ENCODE measurements at regions not wholly inside any gene's neighbourhood (a gene's known extent, or its start where the extent isn't known, plus 50 kb on each side); places are given as distances from the start of the nearest gene placed in this dataset.

- FAIRE-seq (no peak), DNase-seq (ENCODE audit: low read depth, low spot score) (no peak)
- no peaks in the 10 kb centered on the region for H3K9me1 ChIP-seq (ENCODE audit: control insufficient read depth, extremely low read depth, insufficient read depth, low read length)
- H3K4me2 ChIP-seq (ENCODE audit: control insufficient read depth, extremely low read depth, insufficient read depth, low read depth, low read length) = no peak overlapping the region
- H4K20me1 ChIP-seq (ENCODE audit: control insufficient read depth, extremely low read depth, insufficient read depth, low read length) = no peaks in the 10 kb centered on the region
- dilution Hi-C loops (cut with MboI; ENCODE audit: extremely low pct_ligation_motif_present, low sequenced_read_pairs) = no loop called here
- no peak overlapping the region for H3K4me3 ChIP-seq (ENCODE audit: control insufficient read depth in 2 of 3, extremely low read depth in 1 of 3, insufficient read depth in 2 of 3, low read depth in 1 of 3, low read length in 3 of 3)
- H2AFZ ChIP-seq (ENCODE audit: control insufficient read depth, low read length) = no peak overlapping the region
- no peak overlapping the region for H3K27ac ChIP-seq (ENCODE audit: control insufficient read depth, insufficient read depth, low read length)
- no peaks in the 10 kb centered on the region for H3K79me2 ChIP-seq (ENCODE audit: control insufficient read depth, insufficient read depth, low read length)
- TF ChIP-seq EZH2 (IDR thresholded peaks at IDR 0.05; ENCODE audit: low read length) (no peak), CTCF (optimal IDR thresholded peaks at IDR 0.05 in 1 of 3, IDR thresholded peaks at IDR 0.05 in 1 of 3, conservative IDR thresholded peaks at IDR 0.05 in 1 of 3; ENCODE audit: extremely low read depth in 1 of 3, insufficient read depth in 2 of 3, low read length in 3 of 3) (no peak)
- H3K9ac ChIP-seq (ENCODE audit: control insufficient read depth, extremely low read depth, insufficient read depth, low read length) = no peak overlapping the region
- no peaks in the 10 kb centered on the region for H3K4me1 ChIP-seq (ENCODE audit: control insufficient read depth, extremely low read depth, insufficient read depth, low read length)
- H3K27me3 ChIP-seq (ENCODE audit: control insufficient read depth, extremely low read depth, insufficient read depth, low read length) = no peaks in the 10 kb centered on the region
- no peaks in the 10 kb centered on the region for H3K9me3 ChIP-seq (ENCODE audit: control insufficient read depth, low read depth, low read length)
- no peaks in the 10 kb centered on the region for H3K36me3 ChIP-seq (ENCODE audit: control insufficient read depth in 2 of 2, extremely low read depth in 1 of 2, insufficient read depth in 2 of 2, low read length in 2 of 2)
These were observed 368.5 kb downstream of the KIF2B start for GRCh38 chr17:54191261-54191660.

GRCh38 chr17:54194268-54194667 lies 371.5 kb downstream of the KIF2B start:
- Histone ChIP-seq H3K9ac (ENCODE audit: control insufficient read depth, extremely low read depth, insufficient read depth, low read length) (no peak overlapping the region), H3K36me3 (ENCODE audit: control insufficient read depth in 2 of 2, extremely low read depth in 1 of 2, insufficient read depth in 2 of 2, low read length in 2 of 2) (no peaks in the 10 kb centered on the region), H4K20me1 (ENCODE audit: control insufficient read depth, extremely low read depth, insufficient read depth, low read length) (no peaks in the 10 kb centered on the region), H3K27ac (ENCODE audit: control insufficient read depth, insufficient read depth, low read length) (no peak overlapping the region), H2AFZ (ENCODE audit: control insufficient read depth, low read length) (no peak overlapping the region), H3K9me3 (ENCODE audit: control insufficient read depth, low read depth, low read length) (no peaks in the 10 kb centered on the region), H3K4me2 (ENCODE audit: control insufficient read depth, extremely low read depth, insufficient read depth, low read depth, low read length) (no peak overlapping the region), H3K9me1 (ENCODE audit: control insufficient read depth, extremely low read depth, insufficient read depth, low read length) (no peaks in the 10 kb centered on the region), H3K27me3 (ENCODE audit: control insufficient read depth, extremely low read depth, insufficient read depth, low read length) (no peaks in the 10 kb centered on the region), H3K4me3 (ENCODE audit: control insufficient read depth in 2 of 3, extremely low read depth in 1 of 3, insufficient read depth in 2 of 3, low read depth in 1 of 3, low read length in 3 of 3) (no peak overlapping the region), H3K79me2 (ENCODE audit: control insufficient read depth, insufficient read depth, low read length) (no peaks in the 10 kb centered on the region), H3K4me1 (ENCODE audit: control insufficient read depth, extremely low read depth, insufficient read depth, low read length) (no peaks in the 10 kb centered on the region)
- DNase-seq (ENCODE audit: low read depth, low spot score) = no peak
- TF ChIP-seq EZH2 (IDR thresholded peaks at IDR 0.05; ENCODE audit: low read length) = no peak
- TF ChIP-seq CTCF (optimal IDR thresholded peaks at IDR 0.05 in 1 of 3, IDR thresholded peaks at IDR 0.05 in 1 of 3, conservative IDR thresholded peaks at IDR 0.05 in 1 of 3; ENCODE audit: extremely low read depth in 1 of 3, insufficient read depth in 2 of 3, low read length in 3 of 3) = no peak
- dilution Hi-C loops (cut with MboI; ENCODE audit: extremely low pct_ligation_motif_present, low sequenced_read_pairs) = no loop called here
- FAIRE-seq = no peak
